ENCODE measurements at regions not wholly inside any gene's neighbourhood (a gene's known extent, or its start where the extent isn't known, plus 50 kb on each side); places are given as distances from the start of the nearest gene placed in this dataset.

GRCh38 chr4:99763635-99764101 lies 53.0 kb upstream of the DAPP1 start:
- TF ChIP-seq CTCF (IDR thresholded peaks at IDR 0.05) (no peak), POLR2A (IDR thresholded peaks at IDR 0.05) (no peak)

Measured in breast epithelium (tissue), 3 donors.